Prostate gland (tissue), 2 donors: ENCODE measurements at regions not wholly inside any gene's neighbourhood (a gene's known extent, or its start where the extent isn't known, plus 50 kb on each side); places are given as distances from the start of the nearest gene placed in this dataset.

Experiments
- CTCF ChIP-seq, 4 experiments: fragments of 200-600 bp in 2 of 4; fragments of 450-650 bp in 2 of 4; sonication (generic) in 2 of 4; IDR thresholded peaks; 1 replicate in 3 of 4; 2 replicates in 1 of 4; pipeline ENCODE4 v1.5.1; 2016 to 2019; ENCODE audit warnings: antibody characterized with exemption in 4 of 4, mild to moderate bottlenecking in 2 of 4, moderate library complexity in 2 of 4
- POLR2A ChIP-seq: fragments of 450-650 bp; IDR thresholded peaks from one replicate; pipeline ENCODE4 v1.6.1; 2016; ENCODE audit warnings: antibody characterized with exemption, mild to moderate bottlenecking

DNA sequence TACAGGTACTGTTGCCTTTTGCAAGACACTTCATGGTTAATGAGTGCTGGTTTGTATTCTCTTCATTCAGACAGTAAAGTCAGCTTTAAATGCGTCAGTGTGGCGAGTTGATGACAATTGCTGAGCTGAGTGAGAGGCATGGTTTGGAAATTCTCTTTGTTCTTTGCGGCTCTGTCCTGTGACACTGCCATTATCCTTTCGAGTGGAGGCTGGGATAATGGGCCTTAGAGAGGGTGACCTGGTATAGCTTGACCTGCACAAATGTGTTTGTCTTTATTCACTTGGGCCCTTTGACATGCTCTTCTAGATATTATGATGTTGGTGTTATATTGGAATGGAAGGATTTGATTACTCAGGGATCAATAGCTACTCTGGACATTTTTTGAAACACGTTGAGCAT lies 208.5 kb upstream of the FAT1 start:
- no peak for TF ChIP-seq CTCF (IDR thresholded peaks at IDR 0.05)
- TF ChIP-seq POLR2A = no peak
